OCI-LY3 (cell line): ENCODE measurements at regions not wholly inside any gene's neighbourhood (a gene's known extent, or its start where the extent isn't known, plus 50 kb on each side); places are given as distances from the start of the nearest gene placed in this dataset.

Source experiments
- EZH2phosphoT487 ChIP-seq: fragments of 200-600 bp; shearing (Covaris generic); IDR thresholded peaks from 2 replicates; pipeline ENCODE4 v1.6.1; 2018; ENCODE audit warnings: antibody characterized with exemption, mixed run types, low read depth
- TF ChIP-seq, protein P1 (sequence below): fragments of 200-600, 300-600 bp; sonication (generic); IDR thresholded peaks from 2 replicates; pipeline ENCODE4 v1.5.1; 2014; ENCODE audit warnings: antibody characterized with exemption, low read length, low read depth

DNA sequence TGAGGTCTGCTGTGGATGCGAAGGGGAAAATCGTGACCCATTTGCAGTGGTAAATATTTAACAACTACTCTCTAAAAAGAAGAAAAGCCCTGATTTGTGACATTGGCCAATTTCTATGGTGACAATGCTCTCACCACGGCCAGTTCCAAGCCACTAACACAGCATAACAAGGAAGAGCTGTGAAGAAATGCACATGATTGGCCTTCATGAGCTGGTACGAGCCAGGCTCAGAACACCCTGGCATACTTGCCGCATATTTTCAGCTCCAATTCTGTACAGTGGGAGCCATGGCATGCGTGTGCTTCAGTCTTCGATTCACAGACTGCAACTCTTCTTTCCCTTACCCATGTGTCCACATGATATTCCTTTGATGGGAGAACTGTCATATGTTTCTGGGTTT lies 363.9 kb upstream of the CDH5 start:
- TF ChIP-seq EZH2phosphoT487 = no peak
- TF ChIP-seq, protein P1, sequence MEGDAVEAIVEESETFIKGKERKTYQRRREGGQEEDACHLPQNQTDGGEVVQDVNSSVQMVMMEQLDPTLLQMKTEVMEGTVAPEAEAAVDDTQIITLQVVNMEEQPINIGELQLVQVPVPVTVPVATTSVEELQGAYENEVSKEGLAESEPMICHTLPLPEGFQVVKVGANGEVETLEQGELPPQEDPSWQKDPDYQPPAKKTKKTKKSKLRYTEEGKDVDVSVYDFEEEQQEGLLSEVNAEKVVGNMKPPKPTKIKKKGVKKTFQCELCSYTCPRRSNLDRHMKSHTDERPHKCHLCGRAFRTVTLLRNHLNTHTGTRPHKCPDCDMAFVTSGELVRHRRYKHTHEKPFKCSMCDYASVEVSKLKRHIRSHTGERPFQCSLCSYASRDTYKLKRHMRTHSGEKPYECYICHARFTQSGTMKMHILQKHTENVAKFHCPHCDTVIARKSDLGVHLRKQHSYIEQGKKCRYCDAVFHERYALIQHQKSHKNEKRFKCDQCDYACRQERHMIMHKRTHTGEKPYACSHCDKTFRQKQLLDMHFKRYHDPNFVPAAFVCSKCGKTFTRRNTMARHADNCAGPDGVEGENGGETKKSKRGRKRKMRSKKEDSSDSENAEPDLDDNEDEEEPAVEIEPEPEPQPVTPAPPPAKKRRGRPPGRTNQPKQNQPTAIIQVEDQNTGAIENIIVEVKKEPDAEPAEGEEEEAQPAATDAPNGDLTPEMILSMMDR = no peak
